ENCODE measurements at regions not wholly inside any gene's neighbourhood (a gene's known extent, or its start where the extent isn't known, plus 50 kb on each side); places are given as distances from the start of the nearest gene placed in this dataset.

DNA sequence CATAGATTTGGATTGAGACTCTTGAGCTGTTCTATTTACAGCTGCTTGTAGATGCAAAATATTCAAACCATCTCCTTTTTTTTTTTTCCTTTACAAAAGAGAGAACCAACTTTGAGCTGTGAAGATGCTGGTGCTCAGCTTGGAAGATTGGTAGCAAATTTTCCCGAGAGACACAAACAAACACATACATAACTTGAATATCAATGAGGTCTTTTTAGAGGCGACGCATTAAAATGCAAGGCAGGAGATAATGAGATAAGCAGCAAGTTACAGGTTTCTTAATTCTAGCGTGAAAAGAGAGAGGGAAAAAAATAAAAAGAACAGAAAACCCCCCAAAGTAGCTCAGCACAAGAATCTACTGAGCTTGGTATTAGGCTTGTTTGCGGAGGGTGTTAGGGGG, 247.0 kb upstream of the SORL1-AS1 start:
- TF ChIP-seq, protein P1, sequence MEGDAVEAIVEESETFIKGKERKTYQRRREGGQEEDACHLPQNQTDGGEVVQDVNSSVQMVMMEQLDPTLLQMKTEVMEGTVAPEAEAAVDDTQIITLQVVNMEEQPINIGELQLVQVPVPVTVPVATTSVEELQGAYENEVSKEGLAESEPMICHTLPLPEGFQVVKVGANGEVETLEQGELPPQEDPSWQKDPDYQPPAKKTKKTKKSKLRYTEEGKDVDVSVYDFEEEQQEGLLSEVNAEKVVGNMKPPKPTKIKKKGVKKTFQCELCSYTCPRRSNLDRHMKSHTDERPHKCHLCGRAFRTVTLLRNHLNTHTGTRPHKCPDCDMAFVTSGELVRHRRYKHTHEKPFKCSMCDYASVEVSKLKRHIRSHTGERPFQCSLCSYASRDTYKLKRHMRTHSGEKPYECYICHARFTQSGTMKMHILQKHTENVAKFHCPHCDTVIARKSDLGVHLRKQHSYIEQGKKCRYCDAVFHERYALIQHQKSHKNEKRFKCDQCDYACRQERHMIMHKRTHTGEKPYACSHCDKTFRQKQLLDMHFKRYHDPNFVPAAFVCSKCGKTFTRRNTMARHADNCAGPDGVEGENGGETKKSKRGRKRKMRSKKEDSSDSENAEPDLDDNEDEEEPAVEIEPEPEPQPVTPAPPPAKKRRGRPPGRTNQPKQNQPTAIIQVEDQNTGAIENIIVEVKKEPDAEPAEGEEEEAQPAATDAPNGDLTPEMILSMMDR (IDR thresholded peaks at IDR 0.05), result no peak
- TF ChIP-seq POLR2A (IDR thresholded peaks at IDR 0.05) (no peak), POLR2AphosphoS5 (IDR thresholded peaks at IDR 0.05; ENCODE audit: insufficient read depth in 1 of 2, low read depth in 1 of 2) (no peak)
- Histone ChIP-seq H3K27me3 (no peaks in the 10 kb centered on the region), H3K4me1 (no peaks in the 10 kb centered on the region), H3K27ac (no peak overlapping the region), H3K9me3 (no peaks in the 10 kb centered on the region), H3K4me3 (no peak overlapping the region), H3K36me3 (no peaks in the 10 kb centered on the region)
- intact Hi-C loops (cut with DNase I), result no loop called here
- no peak for DNase-seq (ENCODE audit: extremely low spot score in 2 of 2)

DNA sequence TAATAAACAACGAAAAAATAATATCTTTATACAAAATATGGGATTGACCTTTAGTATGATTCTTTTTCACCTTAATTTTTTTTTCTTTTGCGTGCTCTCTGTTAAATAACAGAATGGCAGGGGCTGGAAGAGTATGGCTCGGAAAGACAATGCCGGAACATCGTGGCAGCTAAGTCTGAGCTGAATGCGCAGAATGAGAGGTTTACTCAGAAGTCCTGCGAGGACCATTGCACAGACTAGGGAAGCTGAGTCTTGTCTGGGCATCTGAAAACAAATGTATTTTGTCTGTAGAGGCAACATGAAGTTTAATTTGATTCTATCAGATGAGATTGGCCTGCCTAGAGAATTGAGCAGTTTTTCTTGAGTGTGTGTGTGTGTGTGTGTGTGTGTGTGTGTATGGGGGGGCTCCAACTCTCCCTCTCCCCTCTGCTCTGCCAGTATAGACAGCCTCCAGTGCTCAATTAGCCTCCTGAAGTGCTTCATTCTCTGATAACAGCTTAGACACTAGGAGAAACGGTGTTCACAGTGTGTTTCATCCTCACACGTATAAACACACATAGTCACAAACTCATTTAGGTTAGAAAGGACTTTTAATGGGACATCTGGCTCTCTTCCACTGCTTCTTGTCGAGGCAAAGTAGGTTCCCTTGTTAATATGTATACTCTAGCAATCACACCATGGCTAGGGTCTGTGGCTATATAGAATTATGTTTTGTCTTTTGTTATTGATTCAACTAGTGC, 244.3 kb upstream of the SORL1-AS1 start:
- intact Hi-C loops (cut with DNase I), result no loop called here
- no peaks in the 10 kb centered on the region for H3K36me3 ChIP-seq
- no peak for DNase-seq (ENCODE audit: extremely low spot score in 2 of 2)
- H3K27ac ChIP-seq, result no peak overlapping the region
- H3K4me1 ChIP-seq, result no peaks in the 10 kb centered on the region
- no peaks in the 10 kb centered on the region for H3K9me3 ChIP-seq
- TF ChIP-seq POLR2AphosphoS5 (IDR thresholded peaks at IDR 0.05; ENCODE audit: insufficient read depth in 1 of 2, low read depth in 1 of 2), result no peak
- TF ChIP-seq, protein P1 (IDR thresholded peaks at IDR 0.05), result no peak
- no peak for TF ChIP-seq POLR2A (IDR thresholded peaks at IDR 0.05)
- no peaks in the 10 kb centered on the region for H3K27me3 ChIP-seq
- H3K4me3 ChIP-seq, result no peak overlapping the region

DNA sequence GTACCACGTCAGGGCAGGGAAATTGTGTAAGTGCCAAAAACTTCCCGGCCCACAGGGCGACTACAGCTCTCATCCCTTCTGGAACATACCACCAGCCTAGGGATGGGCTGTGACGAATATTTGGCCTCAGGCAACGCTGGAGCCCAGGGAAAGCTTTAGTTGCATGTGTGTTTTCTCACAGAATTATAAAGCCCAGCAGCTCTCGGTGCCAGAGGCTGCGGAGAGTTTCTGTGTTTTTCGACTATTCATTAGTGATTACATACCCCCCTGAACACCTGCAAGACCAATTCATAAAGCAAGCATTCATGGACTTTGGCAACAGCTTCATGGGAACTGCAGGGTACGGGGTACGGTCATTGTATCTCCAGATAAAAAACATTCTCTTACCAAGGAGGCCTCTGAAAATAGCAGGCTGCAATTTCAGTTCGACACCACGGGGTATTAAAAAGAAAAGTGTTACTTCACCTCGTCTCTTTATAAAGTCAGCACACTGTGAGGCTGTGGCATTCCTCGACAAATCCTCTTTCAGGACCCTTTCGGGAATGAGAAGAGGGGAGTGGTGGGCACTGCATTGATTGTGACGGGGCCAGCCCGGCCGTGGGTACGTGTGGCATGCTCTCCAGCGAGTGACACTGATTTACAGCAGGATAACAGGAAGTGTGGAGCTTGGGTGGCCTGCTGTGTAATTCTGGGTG, 243.6 kb upstream of the SORL1-AS1 start:
- Histone ChIP-seq H3K27me3 (no peaks in the 10 kb centered on the region), H3K27ac (no peak overlapping the region), H3K4me3 (no peak overlapping the region), H3K9me3 (no peaks in the 10 kb centered on the region), H3K4me1 (no peaks in the 10 kb centered on the region), H3K36me3 (no peaks in the 10 kb centered on the region)
- intact Hi-C loops (cut with DNase I), result no loop called here
- no peak for DNase-seq (ENCODE audit: extremely low spot score in 2 of 2)
- TF ChIP-seq POLR2A (IDR thresholded peaks at IDR 0.05) (no peak), POLR2AphosphoS5 (IDR thresholded peaks at IDR 0.05; ENCODE audit: insufficient read depth in 1 of 2, low read depth in 1 of 2) (no peak)
- TF ChIP-seq, protein P1 (IDR thresholded peaks at IDR 0.05), result no peak

DNA sequence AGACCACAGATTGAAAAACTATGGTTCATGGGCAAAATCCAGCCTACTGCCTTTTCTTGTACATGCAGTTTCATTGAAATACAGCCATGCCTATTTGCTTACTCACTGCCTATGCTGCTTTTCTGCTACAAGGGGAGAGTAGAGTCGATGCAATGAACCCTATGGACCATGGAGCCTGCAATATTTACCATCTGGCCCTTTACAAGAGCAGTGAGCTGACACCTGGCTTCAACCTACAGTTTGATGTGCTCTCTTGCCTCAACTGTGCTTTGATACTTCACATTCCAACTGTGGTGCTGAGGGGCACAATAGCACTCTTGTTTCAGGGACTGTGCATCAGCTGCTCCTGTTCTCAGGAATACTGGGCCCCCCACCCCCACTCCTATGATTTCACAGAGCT, 239.5 kb upstream of the SORL1-AS1 start:
- intact Hi-C loops (cut with DNase I), result no loop called here
- H3K4me1 ChIP-seq, result peaks cover 5% of the 10 kb centered on the region

More for the DNA sequence above, 239.5 kb upstream of the SORL1-AS1 start:
- no peaks in the 10 kb centered on the region for H3K27me3 ChIP-seq
- DNase-seq (ENCODE audit: extremely low spot score in 2 of 2), result no peak
- no peak overlapping the region for H3K27ac ChIP-seq
- H3K9me3 ChIP-seq, result no peaks in the 10 kb centered on the region
- TF ChIP-seq POLR2AphosphoS5 (IDR thresholded peaks at IDR 0.05; ENCODE audit: insufficient read depth in 1 of 2, low read depth in 1 of 2) (no peak), POLR2A (IDR thresholded peaks at IDR 0.05) (no peak)
- TF ChIP-seq, protein P1 (IDR thresholded peaks at IDR 0.05), result no peak
- no peak overlapping the region for H3K4me3 ChIP-seq
- no peaks in the 10 kb centered on the region for H3K36me3 ChIP-seq

Data from vagina (tissue), 2 donors.